Glomerular visceral epithelial cell (primary cell): ENCODE measurements at regions not wholly inside any gene's neighbourhood (a gene's known extent, or its start where the extent isn't known, plus 50 kb on each side); places are given as distances from the start of the nearest gene placed in this dataset.

Experiments
- DNase-seq: peaks from one replicate; pipeline ENCODE4 v3.0.0-alpha.2; 2016; ENCODE audit errors: extremely low spot score

GRCh38 chr5:88144219-88145001, 124.2 kb downstream of the TMEM161B start:
- DNase-seq, result no peak

GRCh38 chr5:88143693-88144218, 124.9 kb downstream of the TMEM161B start:
- no peak for DNase-seq

- DNase-seq, result peak; percentile 2
Measured at GRCh38 chr5:88142886-88143692, 125.6 kb downstream of the TMEM161B start.

GRCh38 chr5:88142636-88142885, 126.1 kb downstream of the TMEM161B start:
- peak; percentile 3 for DNase-seq

- peak; percentile 97 for DNase-seq
Measured at GRCh38 chr5:88140856-88141752, 127.5 kb downstream of the TMEM161B start.

- DNase-seq, result no peak
Measured at GRCh38 chr5:88140396-88140855, 128.2 kb downstream of the TMEM161B start.

- no peak for DNase-seq
Measured at GRCh38 chr5:88130211-88130815, 138.3 kb downstream of the TMEM161B start.

GRCh38 chr5:88128813-88129212, 139.8 kb downstream of the TMEM161B start:
- no peak for DNase-seq

- DNase-seq, result no peak
Measured at GRCh38 chr5:88119535-88120125, 149.0 kb downstream of the TMEM161B start.

GRCh38 chr5:88118179-88118578, 150.5 kb downstream of the TMEM161B start:
- DNase-seq, result no peak

- DNase-seq, result no peak
Measured at GRCh38 chr5:88117546-88117945, 151.1 kb downstream of the TMEM161B start.

- no peak for DNase-seq
Measured at GRCh38 chr5:88116396-88116795, 152.2 kb downstream of the TMEM161B start.

- no peak for DNase-seq
Measured at GRCh38 chr5:88115211-88115610, 153.4 kb downstream of the TMEM161B start.

GRCh38 chr5:88113429-88113828, 155.2 kb downstream of the TMEM161B start:
- DNase-seq, result no peak

- DNase-seq, result no peak
Measured at GRCh38 chr5:88109818-88110217, 158.8 kb downstream of the TMEM161B start.

GRCh38 chr5:88108490-88109279, 160.0 kb downstream of the TMEM161B start:
- DNase-seq, result no peak

- no peak for DNase-seq
Measured at GRCh38 chr5:88094906-88095496, 173.6 kb downstream of the TMEM161B start.

GRCh38 chr5:88094403-88094802, 174.2 kb downstream of the TMEM161B start:
- no peak for DNase-seq

- no peak for DNase-seq
Measured at GRCh38 chr5:88093765-88094164, 174.9 kb downstream of the TMEM161B start.
